NB4 (cell line): ENCODE measurements at regions not wholly inside any gene's neighbourhood (a gene's known extent, or its start where the extent isn't known, plus 50 kb on each side); places are given as distances from the start of the nearest gene placed in this dataset.

ENCODE experiments used
- CTCF ChIP-seq: IDR thresholded peaks from one replicate; pipeline ENCODE4 v1.5.1; 2012; ENCODE audit warnings: low read depth, low read length
- MAX ChIP-seq: IDR thresholded peaks from 2 replicates; pipeline ENCODE4 v1.6.1; 2011; ENCODE audit warnings: low read depth, low read length
- MYC ChIP-seq: IDR thresholded peaks from 2 replicates; pipeline ENCODE4 v1.6.1; 2011; ENCODE audit warnings: low read depth, low read length
- POLR2A ChIP-seq: IDR thresholded peaks from 2 replicates; pipeline ENCODE4 v1.6.1; 2011; ENCODE audit warnings: mild to moderate bottlenecking; ENCODE audit not compliant: insufficient read length; ENCODE audit errors: extremely low read depth

- TF ChIP-seq CTCF, result no peak
- no peak for TF ChIP-seq POLR2A
- no peak for TF ChIP-seq MAX
- no peak for TF ChIP-seq MYC
Measured at GRCh38 chrX:97846718-97847237, 963.1 kb downstream of the RPA4 start.
